GM12875 (cell line): ENCODE measurements at regions not wholly inside any gene's neighbourhood (a gene's known extent, or its start where the extent isn't known, plus 50 kb on each side); places are given as distances from the start of the nearest gene placed in this dataset.

Experiments used
- H3K4me3 ChIP-seq: one replicate; pipeline ENCODE4 v1.5.1; 2011; ENCODE audit warnings: low read depth, low read length, control low read depth
- CTCF ChIP-seq: IDR thresholded peaks from 2 replicates; pipeline ENCODE4 v1.5.1; 2011; ENCODE audit warnings: low read depth, mild to moderate bottlenecking, control low read depth, inconsistent platforms, low read length, moderate library complexity, borderline replicate concordance; ENCODE audit not compliant: insufficient read depth

- no peak for TF ChIP-seq CTCF
- no peak overlapping the region for H3K4me3 ChIP-seq
Measured at GRCh38 chr5:11998397-11998796, 94.2 kb upstream of the CTNND2 start.

GRCh38 chr5:11997942-11998341, 93.7 kb upstream of the CTNND2 start:
- H3K4me3 ChIP-seq = no peak overlapping the region
- no peak for TF ChIP-seq CTCF

GRCh38 chr5:11992518-11992917, 88.3 kb upstream of the CTNND2 start:
- no peak for TF ChIP-seq CTCF
- no peak overlapping the region for H3K4me3 ChIP-seq

- H3K4me3 ChIP-seq = no peak overlapping the region
- no peak for TF ChIP-seq CTCF
Measured at GRCh38 chr5:11985993-11986392, 81.7 kb upstream of the CTNND2 start.

GRCh38 chr5:11984196-11984595, 80.0 kb upstream of the CTNND2 start:
- no peak for TF ChIP-seq CTCF
- H3K4me3 ChIP-seq = no peak overlapping the region

- no peak for TF ChIP-seq CTCF
- no peak overlapping the region for H3K4me3 ChIP-seq
Measured at GRCh38 chr5:11981986-11982385, 77.7 kb upstream of the CTNND2 start.

GRCh38 chr5:11977904-11978303, 73.7 kb upstream of the CTNND2 start:
- no peak for TF ChIP-seq CTCF
- H3K4me3 ChIP-seq = no peak overlapping the region
